GM19023 (cell line): ENCODE measurements at regions not wholly inside any gene's neighbourhood (a gene's known extent, or its start where the extent isn't known, plus 50 kb on each side); places are given as distances from the start of the nearest gene placed in this dataset.
"Not testable (repeated sequence)": the region's sequence is repeated elsewhere in the genome, so short reads cannot be mapped to it uniquely, and the experiment has no call there.

Experiments used
- ATAC-seq: cut with Tn5 transposase; IDR thresholded peaks from one replicate; pipeline ENCODE4 v1.9.1; 2021; ENCODE audit warnings: mild to moderate bottlenecking, moderate library complexity; ENCODE audit not compliant: unreplicated experiment

- no peak for ATAC-seq
Measured at GRCh38 chr1:170370087-170370486, 161.9 kb upstream of the GORAB start.

- no peak for ATAC-seq
Measured at GRCh38 chr1:170375082-170375723, 156.8 kb upstream of the GORAB start.

- ATAC-seq: no peak
Measured at GRCh38 chr1:170376801-170377385, 155.1 kb upstream of the GORAB start.

DNA sequence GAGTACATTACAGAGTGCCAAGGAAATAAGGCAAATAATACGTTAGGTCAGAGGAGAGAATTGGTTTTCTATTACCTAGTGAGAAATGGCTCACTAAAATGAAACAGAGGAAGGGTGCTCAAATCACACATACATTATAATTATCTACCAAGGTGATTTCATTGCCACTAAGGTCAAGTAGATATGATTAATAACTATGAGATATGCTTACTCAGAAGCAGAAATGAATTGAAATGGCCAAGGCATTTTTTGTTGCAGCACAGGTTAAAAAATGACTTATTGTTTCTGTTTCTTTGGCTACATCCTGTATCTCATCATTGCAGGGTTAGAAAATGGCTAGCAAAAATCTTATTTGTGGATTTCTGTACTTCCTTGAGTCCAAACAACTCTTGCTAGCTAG is 154.5 kb upstream of the GORAB start:
- ATAC-seq: no peak

DNA sequence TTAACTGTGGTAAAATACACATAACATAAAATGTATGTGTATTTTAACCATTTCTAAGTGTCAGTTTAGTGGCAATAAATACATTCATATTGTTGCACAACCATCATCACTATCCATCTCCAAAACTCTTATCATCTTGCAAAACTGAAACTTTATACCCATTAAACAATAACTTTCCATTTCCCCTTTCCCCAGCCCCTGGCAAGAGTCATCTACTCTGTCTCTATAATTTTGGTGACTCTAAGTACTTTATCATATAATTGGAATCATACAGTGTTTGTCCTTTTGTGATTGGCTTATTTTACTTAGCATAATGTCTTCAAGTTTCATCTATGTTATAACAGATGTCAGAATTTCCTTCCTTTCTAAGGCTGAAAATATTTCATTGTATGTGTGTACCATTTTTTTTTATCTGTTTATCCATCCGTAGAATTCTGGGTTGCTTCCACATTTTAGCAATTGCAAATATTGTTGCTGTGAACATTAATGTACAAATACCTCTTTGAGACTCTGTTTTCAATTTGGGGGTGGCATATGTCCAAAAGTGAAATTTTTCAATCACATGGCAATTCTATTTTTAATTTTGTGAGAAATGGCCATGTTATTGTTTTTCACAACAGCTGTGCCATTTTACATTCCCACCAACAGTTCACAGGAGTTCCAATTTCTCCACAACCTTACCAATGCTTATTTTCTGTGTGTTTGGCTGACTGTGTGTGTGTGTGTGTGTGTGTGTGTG is 153.9 kb upstream of the GORAB start:
- no peak for ATAC-seq

DNA sequence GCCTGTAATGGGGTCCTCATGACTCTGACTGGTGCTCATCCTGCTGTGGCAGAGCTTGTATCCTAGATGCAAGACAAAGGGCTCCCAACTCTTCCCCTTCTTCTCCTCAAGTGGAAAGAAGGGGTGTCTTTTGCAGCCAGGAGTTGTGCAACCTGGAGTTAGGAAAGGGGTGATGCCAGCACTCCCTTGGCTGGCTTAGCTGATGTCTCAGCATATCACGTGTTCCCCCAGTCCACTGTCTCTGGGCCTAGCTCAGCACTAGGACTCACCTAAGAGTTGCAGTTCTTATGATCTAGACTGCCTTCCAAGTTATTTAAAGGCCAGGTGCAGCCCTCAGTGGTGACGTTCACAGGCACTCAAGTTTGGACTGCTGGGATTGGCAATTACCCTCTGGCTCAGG is 146.2 kb upstream of the GORAB start:
- no peak for ATAC-seq

- no peak for ATAC-seq
Measured at GRCh38 chr1:170388489-170388888, 143.5 kb upstream of the GORAB start.

- no peak for ATAC-seq
Measured at GRCh38 chr1:170395149-170395548, 136.8 kb upstream of the GORAB start.

DNA sequence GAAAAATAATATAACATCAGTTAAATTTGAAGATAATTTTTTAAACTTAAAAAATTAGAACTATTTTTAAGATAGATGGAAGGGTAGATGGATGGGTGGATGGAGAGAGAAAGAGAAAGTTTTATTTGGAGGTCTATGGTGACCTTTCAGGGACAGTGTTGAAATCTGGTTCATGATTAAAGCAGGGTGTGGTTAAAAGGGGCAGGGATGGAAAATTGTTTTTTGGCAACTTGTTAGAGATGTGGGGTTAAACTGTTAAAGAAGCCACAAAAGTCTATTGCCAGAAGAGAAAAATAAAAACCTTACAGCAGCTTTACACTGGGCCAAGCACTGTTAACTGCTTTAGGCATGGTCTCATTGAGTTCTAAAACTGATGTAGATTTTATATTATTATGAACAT is 134.9 kb upstream of the GORAB start:
- no peak for ATAC-seq

DNA sequence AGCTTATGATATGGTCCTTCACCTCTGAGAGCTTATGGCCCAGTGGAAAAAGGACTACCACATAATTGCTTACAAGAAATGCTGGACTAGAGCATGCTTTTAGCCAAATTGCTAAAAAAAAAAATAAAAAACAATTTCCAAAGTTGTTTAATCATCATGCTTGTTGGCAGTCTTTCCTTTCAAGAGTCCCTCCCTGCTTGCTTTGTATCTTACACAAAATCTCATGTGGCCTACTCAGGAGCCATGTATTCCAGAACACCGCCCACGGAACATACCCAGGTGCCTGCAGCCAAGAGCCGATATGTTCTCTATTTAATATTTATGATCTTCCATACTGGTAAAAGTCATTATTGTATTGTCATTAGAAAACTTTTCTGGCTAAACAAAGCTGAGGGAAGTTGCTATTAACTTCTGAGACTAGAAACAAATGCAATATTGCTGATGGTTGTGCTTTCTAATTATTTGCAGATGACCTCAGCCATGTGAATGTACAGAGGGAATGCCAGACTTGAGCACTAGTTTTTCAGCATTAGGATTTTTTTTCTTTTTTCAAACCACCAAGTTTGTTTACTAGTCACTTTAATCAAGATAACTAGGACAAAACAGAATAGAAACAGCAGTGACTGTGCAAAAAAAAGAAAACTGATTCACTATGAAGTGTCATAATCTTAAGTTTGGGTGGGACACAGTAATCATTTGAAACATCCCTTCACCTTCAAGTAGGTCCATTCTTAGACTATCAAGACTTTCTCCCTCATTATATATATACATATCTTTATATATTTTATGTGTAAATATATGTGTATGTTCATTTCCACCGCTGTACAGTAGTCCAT is 129.3 kb upstream of the GORAB start:
- no peak for ATAC-seq

- no peak for ATAC-seq
Measured at GRCh38 chr1:170407138-170407537, 124.8 kb upstream of the GORAB start.

- ATAC-seq: no peak
Measured at GRCh38 chr1:170407581-170407980, 124.4 kb upstream of the GORAB start.

DNA sequence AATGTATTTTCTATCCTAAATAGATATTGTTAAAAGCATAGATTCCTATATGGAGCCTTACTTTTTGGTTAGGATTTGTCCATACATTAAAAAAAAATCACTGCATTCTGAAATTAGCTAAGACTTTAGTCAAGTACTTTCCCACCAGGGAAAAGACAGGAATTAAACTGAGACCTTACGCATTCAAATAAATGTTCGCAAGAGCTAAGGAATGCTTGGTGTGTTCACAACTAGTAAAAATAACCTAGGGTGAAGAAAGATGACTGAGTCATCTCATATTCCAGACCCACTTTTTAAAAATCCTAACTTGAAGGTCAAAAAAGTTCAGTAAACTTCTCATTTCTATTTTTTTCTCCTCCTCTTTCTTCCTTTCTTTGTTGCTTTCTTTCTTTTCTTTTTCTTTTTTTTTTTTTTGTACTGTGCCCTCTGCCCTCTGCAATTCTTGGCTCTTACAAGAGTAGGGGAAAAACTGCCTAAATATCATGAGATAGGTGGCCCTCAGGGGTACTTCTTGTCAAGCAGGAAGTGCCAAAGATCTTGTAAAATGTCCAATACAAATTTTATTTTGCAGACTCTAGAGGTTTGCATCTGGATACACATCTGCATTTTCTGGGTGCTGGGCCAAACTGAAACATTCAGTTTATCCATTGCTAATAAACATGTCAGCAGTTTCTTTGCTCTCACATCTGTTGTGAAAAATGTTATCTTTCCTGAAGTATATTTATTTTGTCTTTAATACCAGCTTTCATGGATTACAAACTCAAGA is 121.4 kb upstream of the GORAB start:
- ATAC-seq: no peak

DNA sequence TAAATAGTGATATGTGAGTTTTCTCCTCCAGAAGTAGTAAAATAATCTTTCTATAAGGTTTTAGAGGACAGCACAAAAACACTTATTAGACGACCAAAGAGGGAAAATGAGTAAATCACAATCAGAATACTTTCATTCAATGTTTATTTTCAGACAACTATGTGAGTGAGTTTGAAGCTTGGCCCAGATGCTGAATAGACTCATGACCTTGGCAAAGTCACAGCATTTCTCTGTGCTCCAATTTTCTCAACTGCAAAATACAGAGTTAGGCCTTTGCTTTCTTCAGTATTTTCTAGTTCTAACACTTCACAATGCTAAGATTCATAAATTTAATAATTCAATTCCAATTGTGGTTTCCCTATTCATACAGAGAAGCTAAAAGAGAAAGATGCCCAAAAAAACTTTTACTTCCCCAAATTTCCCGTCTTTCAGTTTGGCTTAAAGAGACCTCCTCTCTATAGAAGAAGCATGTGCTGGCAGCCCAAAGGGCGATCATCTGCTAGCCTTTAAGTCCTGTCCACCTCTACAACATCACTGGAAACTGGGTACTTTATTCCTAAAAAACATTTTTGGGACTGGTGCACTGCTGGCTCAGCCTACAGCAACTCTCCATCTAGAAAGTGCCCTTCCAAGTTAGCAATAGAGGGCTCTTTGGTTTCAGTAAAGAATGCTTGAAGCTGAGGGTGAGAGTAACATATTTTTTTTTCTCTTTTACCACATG is 116.8 kb upstream of the GORAB start:
- no peak for ATAC-seq

DNA sequence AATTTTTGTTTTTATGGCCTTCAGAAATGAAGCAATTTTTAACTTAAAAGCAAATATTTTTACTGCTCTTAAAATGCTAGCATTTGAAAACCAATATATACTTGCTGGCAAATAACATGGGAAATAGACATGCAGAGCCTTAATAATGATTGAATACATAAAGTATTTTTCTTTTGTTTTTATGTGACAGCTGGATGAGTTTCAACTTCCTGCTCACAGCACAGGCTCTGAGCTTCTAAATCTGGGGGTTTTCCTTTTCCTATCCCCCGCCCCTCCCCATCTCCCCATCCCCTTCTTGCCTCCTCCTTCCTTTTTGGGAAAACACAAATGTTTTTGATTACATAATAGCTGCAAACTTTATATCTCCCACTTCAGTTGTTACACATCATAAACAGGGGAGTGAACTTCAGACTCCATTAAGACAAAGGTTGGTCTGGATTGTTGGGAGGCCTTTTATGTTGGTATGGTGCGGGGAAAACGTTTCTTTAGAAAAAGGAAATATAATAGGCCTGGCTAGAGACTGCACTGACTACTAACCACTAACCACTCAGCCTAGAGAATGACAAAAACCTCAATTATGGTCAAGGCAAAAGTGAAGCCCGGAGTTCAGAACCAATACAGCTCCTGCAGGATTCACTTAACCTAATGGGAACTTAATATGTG is 116.1 kb upstream of the GORAB start:
- no peak for ATAC-seq

DNA sequence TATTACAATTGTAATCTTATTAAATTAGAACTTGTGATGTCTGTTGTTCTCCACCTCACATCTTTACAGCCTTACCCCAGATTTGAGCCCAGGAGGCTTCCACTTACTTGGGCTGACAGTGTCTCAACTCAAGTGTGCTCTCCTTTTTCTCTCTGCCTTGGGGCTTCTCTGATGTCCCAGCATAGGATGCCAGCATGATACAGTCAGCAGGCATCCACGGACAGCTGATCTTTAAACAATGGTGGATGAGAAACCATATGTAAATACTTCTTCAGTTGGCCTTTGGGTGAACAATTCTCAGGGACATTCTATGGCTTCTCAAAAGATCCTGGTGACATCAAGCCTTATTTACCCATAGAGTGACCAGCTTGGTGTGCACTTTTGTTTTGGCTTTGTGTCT is 107.6 kb upstream of the GORAB start:
- no peak for ATAC-seq

DNA sequence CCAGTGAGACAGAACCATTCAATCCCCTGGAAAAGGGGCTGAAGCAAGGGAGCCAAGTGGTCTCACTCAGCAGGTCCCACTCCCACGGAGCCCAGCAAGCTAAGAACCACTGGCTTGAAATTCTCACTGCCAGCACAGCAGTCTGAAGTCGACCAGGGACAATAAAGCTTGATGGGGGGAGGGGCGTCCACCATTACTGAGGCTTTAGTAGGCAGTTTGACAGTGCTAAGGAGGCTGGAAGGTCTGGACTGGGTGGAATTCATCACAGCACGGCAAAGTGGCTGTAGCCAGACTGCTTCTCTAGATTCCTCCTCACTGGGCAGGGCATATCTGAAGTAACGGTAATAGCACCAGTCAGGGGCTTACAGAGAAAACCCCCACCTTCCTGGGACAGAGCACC is 105.4 kb upstream of the GORAB start:
- ATAC-seq: no peak

DNA sequence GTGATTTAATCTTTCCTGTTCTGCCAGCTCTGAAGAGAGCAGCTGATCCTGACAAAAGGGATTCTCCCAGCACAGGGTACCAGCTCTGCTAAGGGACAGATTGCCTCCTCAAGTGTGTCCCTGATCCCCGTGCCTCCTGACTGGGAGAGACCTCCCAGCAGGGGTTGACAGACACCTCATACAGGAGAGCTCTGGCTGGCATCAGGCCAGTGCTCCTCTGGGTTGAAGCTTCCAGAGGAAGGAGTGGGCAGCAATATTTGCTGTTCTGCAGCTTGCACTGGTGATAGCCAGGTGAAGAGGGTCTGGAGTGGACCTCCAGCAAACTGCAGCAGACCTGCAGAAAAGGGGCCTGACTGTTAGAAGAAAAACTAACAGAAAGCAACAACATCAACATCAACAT is 105.0 kb upstream of the GORAB start:
- not testable (repeated sequence) for ATAC-seq

- no peak for ATAC-seq
Measured at GRCh38 chr1:170436928-170437327, 95.0 kb upstream of the GORAB start.

- no peak for ATAC-seq
Measured at GRCh38 chr1:170445096-170445495, 86.9 kb upstream of the GORAB start.
